K562 (cell line): ENCODE measurements at regions not wholly inside any gene's neighbourhood (a gene's known extent, or its start where the extent isn't known, plus 50 kb on each side); places are given as distances from the start of the nearest gene placed in this dataset.

ENCODE experiments used
- FOXA3 ChIP-seq, 2 experiments: fragments of 450-650 bp in 1 of 2; sonication (generic) in 1 of 2; formaldehyde crosslinking; IDR thresholded peaks in 1 of 2; conservative IDR thresholded peaks in 1 of 2; 2 replicates each; pipeline versions ENCODE4 v1.4.0 to v1.8.0; 2020 to 2022; ENCODE audit warnings: mild to moderate bottlenecking in 2 of 2, missing genetic modification reagents in 1 of 2
- KLF6 ChIP-seq: fragments of 250-450 bp; sonication (Bioruptor Pico); IDR thresholded peaks from 2 replicates; pipeline ENCODE4 v1.4.0; 2020; ENCODE audit warnings: mild to moderate bottlenecking, moderate library complexity, borderline replicate concordance
- POLR2A ChIP-seq: fragments of 450-650 bp; conservative IDR thresholded peaks from 2 replicates; pipeline ENCODE4 v1.6.1; 2016
- ZNF124 ChIP-seq: sonication (generic); formaldehyde crosslinking; IDR thresholded peaks from 2 replicates; pipeline ENCODE4 v1.8.1; 2022; ENCODE audit warnings: missing genetic modification reagents
- TF ChIP-seq, protein P1 (sequence below): sonication (generic); formaldehyde crosslinking; IDR thresholded peaks from 2 replicates; pipeline ENCODE4 v1.8.0; 2022; ENCODE audit warnings: missing genetic modification reagents, mild to moderate bottlenecking, borderline replicate concordance

GRCh38 chr5:41638685-41639084 lies 128.3 kb upstream of the PLCXD3 start:
- TF ChIP-seq POLR2A (no peak), KLF6 (CRISPR knock-in tag) (no peak), ZNF124 (CRISPR knock-in tag) (no peak), FOXA3 (CRISPR knock-in tag; conservative IDR thresholded peaks at IDR 0.05 in 1 of 2, IDR thresholded peaks at IDR 0.05 in 1 of 2) (no peak)
- TF ChIP-seq, protein P1, sequence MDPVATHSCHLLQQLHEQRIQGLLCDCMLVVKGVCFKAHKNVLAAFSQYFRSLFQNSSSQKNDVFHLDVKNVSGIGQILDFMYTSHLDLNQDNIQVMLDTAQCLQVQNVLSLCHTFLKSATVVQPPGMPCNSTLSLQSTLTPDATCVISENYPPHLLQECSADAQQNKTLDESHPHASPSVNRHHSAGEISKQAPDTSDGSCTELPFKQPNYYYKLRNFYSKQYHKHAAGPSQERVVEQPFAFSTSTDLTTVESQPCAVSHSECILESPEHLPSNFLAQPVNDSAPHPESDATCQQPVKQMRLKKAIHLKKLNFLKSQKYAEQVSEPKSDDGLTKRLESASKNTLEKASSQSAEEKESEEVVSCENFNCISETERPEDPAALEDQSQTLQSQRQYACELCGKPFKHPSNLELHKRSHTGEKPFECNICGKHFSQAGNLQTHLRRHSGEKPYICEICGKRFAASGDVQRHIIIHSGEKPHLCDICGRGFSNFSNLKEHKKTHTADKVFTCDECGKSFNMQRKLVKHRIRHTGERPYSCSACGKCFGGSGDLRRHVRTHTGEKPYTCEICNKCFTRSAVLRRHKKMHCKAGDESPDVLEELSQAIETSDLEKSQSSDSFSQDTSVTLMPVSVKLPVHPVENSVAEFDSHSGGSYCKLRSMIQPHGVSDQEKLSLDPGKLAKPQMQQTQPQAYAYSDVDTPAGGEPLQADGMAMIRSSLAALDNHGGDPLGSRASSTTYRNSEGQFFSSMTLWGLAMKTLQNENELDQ, result no peak
